NAMALWA (cell line): ENCODE measurements at regions not wholly inside any gene's neighbourhood (a gene's known extent, or its start where the extent isn't known, plus 50 kb on each side); places are given as distances from the start of the nearest gene placed in this dataset.

Experiments used
- DNase-seq: peaks from one replicate; pipeline ENCODE4 v3.0.0-alpha.2; 2015; ENCODE audit warnings: low spot score

DNA sequence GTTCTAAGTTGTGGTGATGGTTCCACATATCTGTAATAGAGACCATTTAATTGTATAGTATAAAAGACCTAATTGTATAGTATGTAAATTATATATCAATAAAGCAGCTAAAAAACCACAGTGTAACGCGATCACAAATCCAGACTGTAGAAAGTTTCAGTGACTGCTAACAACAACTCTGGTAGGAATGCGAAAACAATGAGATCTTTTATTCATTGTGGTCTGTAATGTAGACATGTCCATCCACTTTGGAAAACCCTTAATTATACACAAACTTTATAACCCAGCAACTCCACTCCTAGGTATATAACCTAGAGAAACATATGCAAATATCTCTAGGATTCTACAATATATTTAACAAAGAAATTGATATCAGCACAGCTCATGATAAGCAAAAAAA lies 549.5 kb downstream of the SLITRK1 start:
- DNase-seq: no peak

DNA sequence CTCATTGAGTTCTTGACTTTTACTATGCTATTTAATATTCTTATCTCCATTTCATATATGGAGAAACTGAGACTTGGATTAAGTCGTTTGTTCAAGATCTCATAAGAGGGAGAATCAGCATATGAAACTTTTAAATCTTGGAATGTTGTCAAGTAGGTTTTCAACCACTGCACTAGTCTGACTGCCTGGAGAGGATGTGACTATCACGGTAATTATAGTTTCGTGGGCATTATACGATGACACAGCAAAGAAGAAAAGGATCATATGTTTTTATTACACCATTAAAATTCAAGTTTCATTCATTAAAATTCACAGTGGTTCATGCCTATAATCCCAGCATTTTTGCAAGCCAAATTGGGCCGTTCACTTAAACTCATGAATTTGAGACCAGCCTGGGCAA lies 555.2 kb downstream of the SLITRK1 start:
- DNase-seq: no peak

DNA sequence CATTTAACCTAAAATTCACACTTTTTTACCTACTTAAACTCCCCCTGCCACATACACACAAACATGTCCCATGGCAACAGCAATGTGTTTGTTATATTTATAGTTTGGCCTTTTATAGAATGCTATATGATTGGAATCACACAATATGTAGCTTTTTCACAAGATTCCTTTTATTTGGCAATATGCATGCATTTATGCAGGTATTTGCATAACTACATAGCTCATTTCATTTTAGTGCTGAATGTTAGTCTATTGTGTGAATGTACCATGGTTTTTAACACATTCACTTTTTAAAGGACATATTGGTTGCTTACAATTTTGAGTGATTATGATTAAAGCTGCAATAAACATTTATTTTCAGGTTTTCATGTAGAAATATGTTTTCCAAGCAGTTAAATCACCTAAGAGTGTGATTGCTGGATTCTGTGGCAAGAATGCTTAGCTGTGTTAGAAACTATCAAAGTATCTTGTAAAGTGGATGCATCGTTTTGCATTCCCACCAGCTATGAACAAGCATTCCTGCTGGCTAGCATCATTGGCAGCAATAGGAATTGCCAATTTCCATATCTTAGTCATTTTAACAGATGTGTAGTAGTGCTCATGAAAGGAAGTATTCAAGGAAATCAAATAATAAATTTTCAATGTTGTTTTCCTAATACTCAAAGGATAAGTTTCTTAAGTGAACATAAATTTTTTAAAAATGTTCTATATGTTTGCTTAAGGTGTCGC lies 557.0 kb downstream of the SLITRK1 start:
- DNase-seq: no peak

DNA sequence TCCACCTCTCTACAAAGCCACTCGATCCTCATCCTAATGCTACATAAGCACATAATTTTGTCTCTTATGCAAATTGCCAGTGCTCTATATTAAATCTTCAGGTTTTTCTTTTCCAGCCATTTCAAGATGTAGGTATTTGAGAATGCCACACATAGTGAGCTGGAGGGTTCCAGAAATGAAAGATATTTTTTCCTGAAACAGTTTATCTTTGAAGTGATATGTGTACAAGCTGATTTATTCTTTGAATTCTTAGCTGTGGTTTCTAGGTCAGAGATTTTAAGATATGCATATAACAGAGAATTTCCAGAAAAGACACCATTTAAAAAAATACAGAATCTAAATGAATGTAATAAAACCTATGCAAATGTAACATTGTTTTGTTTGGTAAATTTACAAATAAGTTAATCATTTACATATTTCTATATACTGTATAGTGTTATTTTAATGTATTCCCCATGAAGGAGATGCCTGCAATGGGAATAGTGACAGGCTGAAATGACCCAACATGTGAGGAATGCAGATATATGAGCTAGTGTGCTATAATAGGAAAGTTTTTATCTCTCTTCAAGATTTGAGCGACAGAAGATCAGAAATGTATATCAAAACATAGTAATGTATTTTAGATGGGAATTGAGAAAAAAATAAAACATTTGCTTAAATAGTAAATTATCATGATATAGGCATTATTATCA lies 570.2 kb downstream of the SLITRK1 start:
- DNase-seq: no peak

DNA sequence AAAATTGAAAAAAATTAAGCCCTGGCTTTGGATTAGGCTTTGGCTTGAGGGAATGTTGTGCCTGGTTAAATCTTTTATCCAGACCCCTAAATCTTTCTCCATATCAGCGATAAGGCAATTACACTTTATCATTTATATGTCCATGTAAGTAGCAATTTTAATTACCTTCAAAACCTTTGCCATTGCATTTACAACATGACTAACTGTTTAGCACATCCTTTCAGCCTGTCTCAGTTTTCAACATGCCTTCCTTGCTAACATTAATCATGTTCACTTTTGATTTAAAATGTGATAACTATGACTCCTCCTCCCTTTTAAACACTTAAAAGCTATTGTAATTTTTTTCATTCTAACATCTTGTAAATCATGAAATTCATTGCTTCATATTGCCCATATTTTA lies 583.7 kb downstream of the SLITRK1 start:
- DNase-seq: no peak

DNA sequence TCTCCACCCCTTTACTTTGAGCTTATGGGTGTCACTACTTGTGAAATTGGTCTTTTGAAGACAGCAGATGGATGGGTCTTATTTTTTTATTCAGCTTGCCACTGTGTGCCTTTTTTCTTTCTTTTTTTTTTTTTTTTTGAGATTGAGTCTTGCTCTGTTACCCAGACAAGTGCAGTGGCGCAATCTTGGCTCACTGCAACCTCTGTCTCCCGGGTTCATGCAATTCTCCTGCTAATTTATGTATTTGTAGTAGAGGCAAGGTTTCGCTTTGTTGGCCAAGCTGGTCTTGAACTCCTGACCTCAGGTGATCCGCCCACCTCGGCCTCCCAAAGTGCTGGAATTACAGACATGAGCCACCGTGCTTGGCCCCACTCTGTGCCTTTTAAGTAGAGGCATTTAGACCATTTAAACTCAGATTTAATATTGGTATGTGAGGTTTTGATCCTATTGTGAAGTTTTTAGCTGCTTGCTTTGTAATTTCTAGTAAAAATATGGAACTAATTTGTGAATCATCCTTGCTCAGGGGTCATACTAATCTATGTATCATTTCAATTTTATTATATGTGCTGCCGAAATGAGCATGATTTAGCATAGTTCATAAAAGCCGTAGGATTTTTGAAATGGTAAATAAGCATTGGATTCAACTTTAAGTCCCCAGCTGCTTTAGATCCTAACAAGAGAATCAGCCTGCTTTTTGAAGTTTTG lies 584.5 kb downstream of the SLITRK1 start:
- DNase-seq: no peak

DNA sequence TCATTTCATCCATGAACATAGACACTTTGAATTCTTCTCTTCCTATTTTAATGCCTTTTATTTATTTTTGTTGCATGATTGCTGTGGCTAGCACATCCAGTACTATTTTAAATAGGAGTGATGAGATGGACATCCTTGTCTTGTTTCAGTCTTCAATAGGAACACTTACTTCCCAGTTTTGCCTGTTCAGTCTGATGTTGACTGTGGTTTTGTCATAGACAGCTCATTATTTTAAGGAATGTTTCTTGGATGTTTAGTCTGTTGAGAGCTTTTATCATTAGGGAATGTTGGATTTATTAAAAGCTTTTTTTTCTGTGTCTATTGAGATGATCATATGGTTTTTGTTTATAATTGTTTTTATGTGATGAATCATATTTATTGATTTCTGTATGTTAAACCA lies 586.6 kb downstream of the SLITRK1 start:
- no peak for DNase-seq

DNA sequence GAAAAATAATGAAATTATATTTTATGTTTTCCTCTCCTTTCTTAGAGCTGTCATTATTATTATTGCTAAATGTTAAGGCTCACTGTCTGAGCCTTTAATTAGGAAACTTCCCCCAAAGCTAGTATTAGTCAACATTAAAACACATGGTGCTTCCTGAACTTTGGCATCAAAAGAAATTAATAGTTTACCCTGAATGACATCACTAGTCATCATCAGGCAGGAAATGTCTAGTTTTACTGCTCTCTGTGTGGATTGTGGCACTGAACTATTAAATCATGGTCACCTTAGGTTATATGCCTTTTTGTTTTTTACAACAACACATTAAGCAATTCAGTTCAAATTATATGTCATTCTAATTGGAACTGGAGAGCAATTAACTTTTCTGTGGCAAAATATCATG lies 595.5 kb downstream of the SLITRK1 start:
- no peak for DNase-seq

DNA sequence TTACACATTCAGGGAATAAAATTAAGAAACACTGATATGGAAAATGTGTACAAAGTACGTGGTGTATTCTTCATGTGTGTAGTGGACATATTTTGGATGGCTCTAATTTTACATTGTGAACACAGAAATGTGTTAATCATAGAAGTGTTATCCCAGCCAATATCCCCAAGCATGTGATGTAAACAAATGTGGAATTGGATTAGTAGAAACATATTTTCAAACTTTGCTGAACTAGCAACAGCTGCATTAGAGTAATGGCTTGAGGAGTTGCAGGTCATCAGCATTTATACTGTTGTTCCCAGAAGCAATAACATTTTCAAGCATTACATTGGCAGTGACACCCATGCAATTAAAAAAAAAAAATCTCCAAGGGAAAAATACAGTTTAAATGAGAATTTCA lies 600.6 kb downstream of the SLITRK1 start:
- no peak for DNase-seq

DNA sequence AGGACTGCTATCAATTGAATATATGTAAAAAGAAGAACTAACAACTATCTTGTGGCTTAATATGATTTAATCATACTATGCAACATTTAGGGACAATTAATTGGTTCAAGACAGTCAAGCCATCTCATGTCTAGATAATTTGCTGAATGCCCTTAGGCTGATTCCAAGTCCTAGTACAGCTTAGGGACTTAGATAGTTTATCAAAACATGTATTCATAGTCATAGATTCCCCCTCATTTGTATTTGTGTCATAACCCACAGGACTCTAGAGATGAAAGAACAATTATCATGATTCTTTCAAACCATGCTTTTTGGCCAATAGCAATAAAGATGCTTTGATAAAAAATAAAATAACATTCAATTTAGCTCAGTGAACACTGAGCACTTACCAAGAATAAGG lies 607.6 kb downstream of the SLITRK1 start:
- no peak for DNase-seq

DNA sequence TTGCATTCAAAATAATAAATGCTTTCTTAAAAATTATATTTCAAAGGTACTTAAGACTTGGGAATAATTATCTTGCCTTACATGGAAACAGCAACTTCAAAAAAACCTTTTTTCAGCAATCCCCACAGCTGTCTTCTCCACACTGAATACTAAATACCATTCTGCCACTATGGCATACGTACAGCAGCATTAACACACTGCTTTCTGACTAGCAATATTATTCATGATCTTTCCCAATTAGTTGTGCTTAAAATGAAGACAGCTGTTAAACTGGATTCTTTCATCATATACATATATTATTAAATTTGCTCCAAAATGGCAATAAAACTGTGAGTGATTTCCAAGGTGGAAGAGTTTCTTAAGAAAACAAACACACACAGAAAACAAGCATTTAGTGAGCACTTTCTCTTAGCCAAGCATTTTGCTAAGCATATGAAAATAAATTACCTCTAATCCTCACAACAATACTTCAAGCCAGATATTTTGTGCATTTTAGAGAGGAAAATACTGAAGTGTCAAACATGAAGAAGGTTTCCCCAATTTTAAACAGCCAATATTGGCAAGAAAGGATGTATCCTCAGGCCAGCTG lies 609.5 kb downstream of the SLITRK1 start:
- no peak for DNase-seq

DNA sequence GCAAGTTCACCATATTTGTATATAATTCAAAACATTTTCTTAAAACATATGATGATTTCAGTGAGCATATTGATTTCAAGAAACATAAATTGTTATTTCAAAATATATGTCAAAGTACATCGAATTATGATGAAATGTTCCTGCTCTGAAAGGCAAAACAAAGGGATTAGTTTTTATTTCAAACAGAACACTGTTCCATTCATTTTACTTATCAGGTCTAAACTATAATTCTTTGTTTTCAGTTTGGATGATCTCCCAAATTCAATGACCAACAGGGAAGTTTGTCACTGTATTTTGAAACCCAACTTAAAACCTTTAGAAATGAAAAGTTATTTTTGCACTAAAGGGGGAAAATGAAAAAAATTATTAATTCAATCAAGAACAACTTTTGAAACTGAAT lies 610.2 kb downstream of the SLITRK1 start:
- DNase-seq: no peak

DNA sequence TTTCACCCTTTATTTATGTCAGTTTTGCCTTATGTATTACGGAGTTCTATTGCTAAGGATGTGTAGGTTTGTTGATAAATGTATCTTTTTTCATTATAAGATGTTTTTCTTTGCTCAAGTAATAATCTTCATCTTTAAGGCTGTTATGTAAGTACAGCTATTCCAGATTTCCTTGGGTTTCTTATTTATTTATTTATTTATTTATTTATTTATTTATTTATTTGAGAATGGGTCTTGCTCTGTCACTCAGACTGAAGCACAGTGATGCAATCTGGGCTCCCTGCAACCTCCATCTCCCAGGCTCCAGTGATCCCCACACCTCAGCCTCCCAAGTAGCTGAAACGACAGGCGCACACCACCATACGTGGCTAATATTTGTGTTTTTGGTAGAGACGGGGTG lies 617.0 kb downstream of the SLITRK1 start:
- DNase-seq: no peak

DNA sequence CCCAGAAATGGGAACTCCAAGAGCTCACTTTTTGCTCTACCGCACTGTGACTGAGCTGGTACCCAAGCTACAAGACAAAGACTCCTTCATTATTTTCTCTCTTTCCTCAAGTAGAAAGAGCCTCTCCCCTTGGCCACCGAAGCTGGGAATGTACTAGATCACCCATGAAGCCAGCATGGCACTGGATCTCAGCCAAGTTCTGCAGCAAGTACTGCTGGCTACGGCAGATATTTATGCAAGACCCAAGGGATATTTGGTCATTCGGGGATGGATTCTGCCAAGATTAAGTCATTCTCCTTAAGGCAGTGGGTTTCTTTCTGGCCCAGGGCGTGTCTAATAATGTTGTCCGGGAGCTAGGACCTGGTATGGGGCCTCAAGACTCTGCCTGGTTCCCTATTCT lies 633.5 kb downstream of the SLITRK1 start:
- no peak for DNase-seq

DNA sequence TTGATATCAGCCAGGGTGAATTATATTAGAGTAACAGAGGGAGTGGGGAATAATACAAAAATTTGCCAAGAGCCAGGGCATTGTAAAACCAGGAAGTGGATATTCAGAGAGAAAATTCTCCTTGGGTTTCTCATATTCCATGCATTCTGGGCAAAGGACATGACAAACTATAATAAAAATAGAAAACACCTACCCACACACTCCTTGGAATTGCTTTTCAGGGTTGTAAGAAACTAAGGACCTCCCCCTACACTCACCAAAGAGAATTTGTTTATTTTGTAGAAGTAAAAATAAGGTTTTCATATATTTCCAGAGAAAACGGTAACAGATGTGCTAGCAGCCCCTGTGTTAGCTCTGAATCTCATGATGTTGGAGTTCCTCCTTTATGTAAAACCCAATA lies 649.6 kb downstream of the SLITRK1 start:
- no peak for DNase-seq

DNA sequence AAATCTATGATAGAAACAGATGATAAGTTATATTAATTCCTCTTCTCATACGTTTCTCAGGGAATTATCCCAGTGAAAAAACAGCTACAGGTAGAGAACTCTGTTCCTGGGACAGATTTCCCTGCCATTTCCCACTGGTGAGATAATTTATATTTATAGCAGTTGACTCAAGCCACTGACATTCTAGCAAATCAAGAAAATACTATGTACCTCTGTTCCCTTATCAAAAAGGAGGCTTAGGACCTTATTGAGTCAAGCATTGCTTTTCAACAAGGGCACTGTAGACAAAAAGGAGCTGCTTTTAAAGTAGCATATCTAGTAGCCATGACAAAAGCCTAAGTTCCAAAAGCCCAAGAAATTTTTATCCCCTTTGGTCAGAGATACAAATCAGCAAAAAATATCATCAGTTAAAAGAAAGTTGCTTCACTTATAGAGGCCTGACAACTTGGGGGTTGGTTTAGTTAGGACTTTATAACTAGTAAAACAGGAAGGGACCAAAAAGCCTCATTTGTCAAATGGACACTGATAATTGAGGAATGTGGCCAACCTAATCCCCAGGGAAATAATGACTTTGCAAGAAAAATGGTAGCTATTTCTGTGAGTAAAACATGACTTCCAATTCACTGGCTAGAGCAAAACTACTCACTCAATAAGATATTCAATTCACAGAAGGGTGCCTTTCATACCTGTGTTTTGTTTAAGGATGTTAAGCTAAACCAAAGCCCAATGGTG lies 652.5 kb downstream of the SLITRK1 start:
- no peak for DNase-seq

DNA sequence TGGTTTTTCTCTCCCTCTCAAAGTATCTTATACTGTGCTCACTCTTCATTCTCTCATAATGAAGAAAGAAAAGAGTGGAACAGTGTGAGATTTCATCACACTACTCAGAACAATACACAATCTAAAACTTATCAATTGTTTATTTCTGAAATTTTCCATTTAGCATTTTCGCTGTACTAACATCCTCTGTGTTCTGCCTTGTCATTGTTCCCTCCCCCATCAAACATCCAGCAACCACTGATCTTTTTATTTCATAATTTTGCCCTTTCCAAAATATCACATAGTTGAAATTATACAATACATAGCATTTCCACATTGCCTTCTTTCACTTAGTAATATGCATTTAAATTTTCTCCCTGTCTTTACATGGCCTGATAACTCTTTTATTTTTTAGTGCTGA lies 658.7 kb downstream of the SLITRK1 start:
- no peak for DNase-seq

DNA sequence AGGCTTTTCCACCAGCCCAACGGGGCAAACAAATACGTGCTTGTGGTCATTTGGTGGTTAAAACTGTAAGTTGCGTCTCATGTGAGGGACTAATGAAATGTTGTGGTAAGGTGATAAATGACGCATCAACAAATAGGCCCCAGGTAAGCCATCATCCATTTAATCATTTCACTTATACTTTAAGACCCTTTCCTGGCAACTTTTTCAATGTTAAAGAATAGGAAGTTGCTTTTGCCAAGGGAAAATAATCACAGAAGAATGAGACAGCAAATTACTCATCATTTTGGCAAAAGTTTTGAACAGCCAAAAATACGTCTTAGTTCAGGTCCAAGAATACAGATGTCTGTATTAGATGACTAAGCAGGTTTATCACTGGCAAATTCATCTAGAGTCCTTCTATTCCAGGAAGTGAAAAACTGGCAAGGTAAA lies 660.4 kb downstream of the SLITRK1 start:
- no peak for DNase-seq

DNA sequence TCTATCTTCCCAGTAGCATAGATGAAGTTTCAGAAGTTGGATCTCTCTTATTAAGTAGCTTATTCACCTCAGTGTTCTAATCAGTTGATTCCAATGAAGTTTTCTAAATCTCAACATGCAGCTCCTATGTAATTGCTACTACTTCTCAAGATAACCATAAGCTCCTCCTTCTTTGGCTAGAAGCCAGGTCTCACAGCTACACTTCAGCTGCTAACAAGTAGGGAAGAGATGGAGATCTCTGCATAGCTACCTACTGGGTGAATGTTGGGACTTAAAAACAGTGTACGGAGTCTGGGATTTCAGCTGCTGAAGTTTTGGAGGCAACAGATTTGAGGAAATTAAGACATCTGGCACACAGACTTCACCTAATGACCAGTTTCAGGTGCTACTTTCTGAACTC lies 661.0 kb downstream of the SLITRK1 start:
- peak; percentile 29 for DNase-seq

DNA sequence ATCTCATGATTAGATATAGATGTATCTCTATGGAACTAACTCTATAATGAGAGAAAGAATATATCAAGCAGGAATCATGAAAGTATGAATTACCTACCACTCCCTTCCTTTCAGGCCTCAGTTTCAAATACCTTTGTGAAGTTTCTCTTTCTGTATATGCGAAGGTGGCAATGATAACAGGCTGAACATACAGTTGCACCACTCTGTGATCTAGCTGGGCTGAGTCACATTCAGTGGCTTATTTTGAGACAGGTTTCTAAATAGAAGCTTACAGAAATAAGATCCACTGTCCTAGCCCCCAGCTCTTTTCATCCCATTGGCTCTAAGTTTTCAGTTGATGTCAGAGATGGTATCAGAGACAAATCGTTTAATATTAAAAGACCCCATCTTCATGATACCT lies 662.0 kb downstream of the SLITRK1 start:
- no peak for DNase-seq

DNA sequence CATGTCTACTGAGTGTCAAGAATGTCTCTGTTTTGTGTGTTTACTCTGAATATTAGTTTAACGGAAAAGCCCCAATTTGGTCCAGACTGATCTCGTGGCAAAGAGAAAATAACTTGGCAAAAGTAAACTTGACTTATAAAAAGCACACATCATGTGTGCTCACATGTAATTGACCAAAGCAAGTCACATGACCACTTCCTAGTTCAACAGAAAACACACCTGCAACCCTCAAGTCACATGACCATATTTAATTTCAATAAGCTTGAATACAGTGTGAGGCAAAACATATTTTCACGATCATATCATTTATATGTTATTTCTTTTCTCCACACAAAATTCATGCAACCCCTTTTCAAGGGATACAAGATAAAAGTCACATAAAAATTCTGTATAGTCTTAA lies 662.4 kb downstream of the SLITRK1 start:
- DNase-seq: peak; percentile 7
